BLaER1 treated with 17β-estradiol and CSF1 and Interleukin-3, amounts not matched to agents 10 nM and 100 nM (cell line): ENCODE measurements at regions not wholly inside any gene's neighbourhood (a gene's known extent, or its start where the extent isn't known, plus 50 kb on each side); places are given as distances from the start of the nearest gene placed in this dataset.

Experiments used
- H3K27ac ChIP-seq, 11 experiments: shearing (Covaris generic); formaldehyde crosslinking; 2 replicates each; pipeline ENCODE4 v1.8.1; 2022
- H3K27me3 ChIP-seq, 11 experiments: shearing (Covaris generic); formaldehyde crosslinking; 2 replicates each; pipeline ENCODE4 v1.8.1; 2022
- H3K36me3 ChIP-seq, 11 experiments: shearing (Covaris generic); formaldehyde crosslinking; 2 replicates each; pipeline ENCODE4 v1.8.1; 2022
- H3K4me1 ChIP-seq, 10 experiments: shearing (Covaris generic); formaldehyde crosslinking; 2 replicates each; pipeline ENCODE4 v1.8.1; 2022
- H3K4me2 ChIP-seq, 11 experiments: shearing (Covaris generic); formaldehyde crosslinking; 2 replicates each; pipeline ENCODE4 v1.8.1; 2022
- H3K4me3 ChIP-seq, 10 experiments: shearing (Covaris generic); formaldehyde crosslinking; 2 replicates each; pipeline ENCODE4 v1.8.1; 2022
- H3K9ac ChIP-seq, 11 experiments: shearing (Covaris generic); formaldehyde crosslinking; 2 replicates each; pipeline ENCODE4 v1.8.1; 2022
- H3K9me3 ChIP-seq, 11 experiments: shearing (Covaris generic); formaldehyde crosslinking; replicated peaks in 1 of 11; 2 replicates each; pipeline ENCODE4 v1.8.1; 2022
- H4K20me1 ChIP-seq, 11 experiments: shearing (Covaris generic); formaldehyde crosslinking; 2 replicates each; pipeline ENCODE4 v1.8.1; 2022
- Cebpa-rat ChIP-seq, 11 experiments: shearing (Covaris generic); IDR thresholded peaks; 2 replicates each; pipeline ENCODE4 v1.8.1; 2022

GRCh38 chr9:82567953-82568352, 495.0 kb downstream of the RASEF start:
- no peaks in the 10 kb centered on the region for H3K4me1 ChIP-seq
- H4K20me1 ChIP-seq, result no peaks in the 10 kb centered on the region
- no peak overlapping the region for H3K4me3 ChIP-seq
- no peak overlapping the region for H3K27ac ChIP-seq
- no peak overlapping the region for H3K9ac ChIP-seq
- no peaks in the 10 kb centered on the region for H3K36me3 ChIP-seq
- no peaks in the 10 kb centered on the region for H3K27me3 ChIP-seq
- H3K4me2 ChIP-seq, result no peak overlapping the region
- H3K9me3 ChIP-seq, result peaks cover 6 to 13% (median 9%) of the 10 kb centered on the region in 11 experiments; a peak in 11 of 22 replicates
- TF ChIP-seq Cebpa-rat (IDR thresholded peaks at IDR 0.05), result no peak

GRCh38 chr9:82570226-82570625, 492.7 kb downstream of the RASEF start:
- Histone ChIP-seq H3K27ac (no peak overlapping the region), H3K4me2 (no peak overlapping the region)
- no peak for TF ChIP-seq Cebpa-rat (IDR thresholded peaks at IDR 0.05)

GRCh38 chr9:82571540-82571939, 491.4 kb downstream of the RASEF start:
- no peak for TF ChIP-seq Cebpa-rat (IDR thresholded peaks at IDR 0.05)
- Histone ChIP-seq H3K27ac (no peak overlapping the region), H3K4me1 (no peaks in the 10 kb centered on the region), H3K4me2 (no peak overlapping the region), H3K9me3 (peaks cover 17 to 26% (median 21%) of the 10 kb centered on the region in 11 experiments), H3K36me3 (no peaks in the 10 kb centered on the region), H3K4me3 (no peak overlapping the region), H3K9ac (no peak overlapping the region), H4K20me1 (no peaks in the 10 kb centered on the region), H3K27me3 (no peaks in the 10 kb centered on the region)

More at GRCh38 chr9:82570226-82570625, 492.7 kb downstream of the RASEF start:
- H3K4me3 ChIP-seq, result no peak overlapping the region
- no peaks in the 10 kb centered on the region for H4K20me1 ChIP-seq
- no peaks in the 10 kb centered on the region for H3K4me1 ChIP-seq
- H3K27me3 ChIP-seq, result no peaks in the 10 kb centered on the region
- H3K9ac ChIP-seq, result no peak overlapping the region
- H3K9me3 ChIP-seq, result peaks cover 16 to 25% (median 19%) of the 10 kb centered on the region in 11 experiments
- no peaks in the 10 kb centered on the region for H3K36me3 ChIP-seq

GRCh38 chr9:82572146-82572545, 490.8 kb downstream of the RASEF start:
- no peaks in the 10 kb centered on the region for H4K20me1 ChIP-seq
- no peaks in the 10 kb centered on the region for H3K36me3 ChIP-seq
- no peak overlapping the region for H3K27ac ChIP-seq
- no peaks in the 10 kb centered on the region for H3K4me1 ChIP-seq
- peaks cover 17 to 26% (median 21%) of the 10 kb centered on the region in 11 experiments for H3K9me3 ChIP-seq
- no peak for TF ChIP-seq Cebpa-rat (IDR thresholded peaks at IDR 0.05)
- H3K27me3 ChIP-seq, result no peaks in the 10 kb centered on the region
- no peak overlapping the region for H3K4me3 ChIP-seq
- H3K4me2 ChIP-seq, result no peak overlapping the region
- H3K9ac ChIP-seq, result no peak overlapping the region

GRCh38 chr9:82574911-82575310, 488.0 kb downstream of the RASEF start:
- Histone ChIP-seq H3K36me3 (no peaks in the 10 kb centered on the region), H3K9me3 (peaks cover 26 to 41% (median 36%) of the 10 kb centered on the region in 11 experiments), H3K27ac (no peak overlapping the region), H4K20me1 (no peaks in the 10 kb centered on the region), H3K4me2 (no peak overlapping the region), H3K4me1 (peaks cover 0 to under 1% (median 0%) of the 10 kb centered on the region in 10 experiments; a peak in 1 of 20 replicates), H3K27me3 (no peaks in the 10 kb centered on the region), H3K9ac (no peak overlapping the region), H3K4me3 (no peak overlapping the region)
- TF ChIP-seq Cebpa-rat (IDR thresholded peaks at IDR 0.05), result no peak

- H3K27ac ChIP-seq, result peak overlapping the region in 3 of 11 experiments; percentile 37 to 58 (median 45); a peak in 4 of 22 replicates
- peaks cover 0 to 12% (median 2%) of the 10 kb centered on the region in 10 experiments; a peak in 6 of 20 replicates for H3K4me1 ChIP-seq
- H3K9ac ChIP-seq, result no peak overlapping the region
- no peak for TF ChIP-seq Cebpa-rat (IDR thresholded peaks at IDR 0.05)
- peak overlapping the region in 6 of 11 experiments; percentile 3 to 35 (median 20); a peak in 6 of 22 replicates for H3K4me2 ChIP-seq
- no peak overlapping the region for H3K4me3 ChIP-seq
- H3K27me3 ChIP-seq, result no peaks in the 10 kb centered on the region
- no peaks in the 10 kb centered on the region for H4K20me1 ChIP-seq
- H3K9me3 ChIP-seq, result peaks cover 8 to 18% (median 14%) of the 10 kb centered on the region in 11 experiments; a peak in 19 of 22 replicates
- no peaks in the 10 kb centered on the region for H3K36me3 ChIP-seq
Observed at GRCh38 chr9:82580921-82581320, 482.0 kb downstream of the RASEF start.

- Histone ChIP-seq H3K27ac (peak overlapping the region in 1 of 11 experiments; percentile 37; a peak in 1 of 22 replicates), H3K27me3 (no peaks in the 10 kb centered on the region), H3K4me2 (no peak overlapping the region), H3K36me3 (no peaks in the 10 kb centered on the region), H3K9me3 (peaks cover 8 to 18% (median 14%) of the 10 kb centered on the region in 11 experiments; a peak in 19 of 22 replicates), H3K4me1 (peaks cover 0 to 12% (median 2%) of the 10 kb centered on the region in 10 experiments; a peak in 6 of 20 replicates), H3K9ac (no peak overlapping the region), H3K4me3 (no peak overlapping the region), H4K20me1 (no peaks in the 10 kb centered on the region)
- no peak for TF ChIP-seq Cebpa-rat (IDR thresholded peaks at IDR 0.05)
Observed at GRCh38 chr9:82581516-82581915, 481.4 kb downstream of the RASEF start.

GRCh38 chr9:82581935-82582334, 481.0 kb downstream of the RASEF start:
- H3K36me3 ChIP-seq, result no peaks in the 10 kb centered on the region
- H3K4me1 ChIP-seq, result peaks cover 0 to 12% (median 2%) of the 10 kb centered on the region in 10 experiments; a peak in 6 of 20 replicates
- no peak overlapping the region for H3K4me2 ChIP-seq
- H3K9ac ChIP-seq, result no peak overlapping the region
- H3K27ac ChIP-seq, result no peak overlapping the region
- peaks cover 8 to 18% (median 14%) of the 10 kb centered on the region in 11 experiments; a peak in 19 of 22 replicates for H3K9me3 ChIP-seq
- H3K27me3 ChIP-seq, result no peaks in the 10 kb centered on the region
- no peaks in the 10 kb centered on the region for H4K20me1 ChIP-seq
- no peak overlapping the region for H3K4me3 ChIP-seq
- TF ChIP-seq Cebpa-rat (IDR thresholded peaks at IDR 0.05), result no peak

GRCh38 chr9:82582693-82583092, 480.2 kb downstream of the RASEF start:
- no peak overlapping the region for H3K4me3 ChIP-seq
- H3K27me3 ChIP-seq, result no peaks in the 10 kb centered on the region
- H4K20me1 ChIP-seq, result no peaks in the 10 kb centered on the region
- peaks cover 0 to 12% (median 2%) of the 10 kb centered on the region in 10 experiments; a peak in 6 of 20 replicates for H3K4me1 ChIP-seq
- no peak overlapping the region for H3K9ac ChIP-seq
- no peak overlapping the region for H3K27ac ChIP-seq
- peaks cover 8 to 18% (median 14%) of the 10 kb centered on the region in 11 experiments; a peak in 19 of 22 replicates for H3K9me3 ChIP-seq
- TF ChIP-seq Cebpa-rat (IDR thresholded peaks at IDR 0.05), result no peak
- H3K4me2 ChIP-seq, result no peak overlapping the region
- no peaks in the 10 kb centered on the region for H3K36me3 ChIP-seq

- H4K20me1 ChIP-seq, result no peaks in the 10 kb centered on the region
- H3K36me3 ChIP-seq, result no peaks in the 10 kb centered on the region
- H3K9ac ChIP-seq, result no peak overlapping the region
- H3K27ac ChIP-seq, result no peak overlapping the region
- H3K4me3 ChIP-seq, result no peak overlapping the region
- H3K4me2 ChIP-seq, result no peak overlapping the region
- peaks cover 0 to 12% (median 2%) of the 10 kb centered on the region in 10 experiments; a peak in 6 of 20 replicates for H3K4me1 ChIP-seq
- TF ChIP-seq Cebpa-rat (IDR thresholded peaks at IDR 0.05), result no peak
- H3K9me3 ChIP-seq, result peaks cover 5 to 14% (median 9%) of the 10 kb centered on the region in 11 experiments; a peak in 19 of 22 replicates
- H3K27me3 ChIP-seq, result no peaks in the 10 kb centered on the region
Observed at GRCh38 chr9:82583524-82583923, 479.4 kb downstream of the RASEF start.
